GM12878 (cell line): ENCODE measurements at regions not wholly inside any gene's neighbourhood (a gene's known extent, or its start where the extent isn't known, plus 50 kb on each side); places are given as distances from the start of the nearest gene placed in this dataset.

ENCODE experiments used
- FOXM1 ChIP-seq: IDR thresholded peaks from 2 replicates; pipeline ENCODE4 v1.6.1; 2012; ENCODE audit warnings: low read depth, mild to moderate bottlenecking, inconsistent platforms, low read length, moderate library complexity
- POLR2A ChIP-seq: IDR thresholded peaks from 2 replicates; pipeline ENCODE4 v1.6.1; 2011; ENCODE audit warnings: low read depth, mild to moderate bottlenecking, low read length
- RAD21 ChIP-seq: IDR thresholded peaks from 2 replicates; pipeline ENCODE4 v1.6.1; 2011; ENCODE audit warnings: mild to moderate bottlenecking, low read depth, low read length, moderate library complexity; ENCODE audit not compliant: insufficient read depth
- RFX5 ChIP-seq: IDR thresholded peaks from 2 replicates; pipeline ENCODE4 v1.6.1; 2011; ENCODE audit warnings: low read depth, low read length, improper control_type of control experiment
- SIN3A ChIP-seq: IDR thresholded peaks from 2 replicates; pipeline ENCODE4 v1.6.1; 2012; ENCODE audit warnings: low read depth, low read length, improper control_type of control experiment
- SP1 ChIP-seq: IDR thresholded peaks from one replicate; pipeline ENCODE4 v1.6.1; 2011; ENCODE audit warnings: low read depth, low read length
- TCF7 ChIP-seq: IDR thresholded peaks from 2 replicates; pipeline ENCODE4 v1.6.1; 2014; ENCODE audit warnings: antibody characterized with exemption, borderline replicate concordance
- ZNF384 ChIP-seq: IDR thresholded peaks from 2 replicates; pipeline ENCODE4 v1.6.1; 2012; ENCODE audit warnings: low read depth, mild to moderate bottlenecking, low read length, improper control_type of control experiment, borderline replicate concordance
- TF ChIP-seq, protein P1 (sequence below), 3 experiments: IDR thresholded peaks in 2 of 3; conservative IDR thresholded peaks in 1 of 3; 2 replicates each; pipeline ENCODE4 v1.5.1; 2011; ENCODE audit warnings: low read depth in 3 of 3, low read length in 3 of 3, mild to moderate bottlenecking in 3 of 3, control low read depth in 2 of 3, moderate library complexity in 2 of 3, inconsistent platforms in 1 of 3, mixed read lengths in 1 of 3; ENCODE audit not compliant: control insufficient read depth in 2 of 3, insufficient read depth in 1 of 3; ENCODE audit errors: extremely low read depth in 1 of 3

DNA sequence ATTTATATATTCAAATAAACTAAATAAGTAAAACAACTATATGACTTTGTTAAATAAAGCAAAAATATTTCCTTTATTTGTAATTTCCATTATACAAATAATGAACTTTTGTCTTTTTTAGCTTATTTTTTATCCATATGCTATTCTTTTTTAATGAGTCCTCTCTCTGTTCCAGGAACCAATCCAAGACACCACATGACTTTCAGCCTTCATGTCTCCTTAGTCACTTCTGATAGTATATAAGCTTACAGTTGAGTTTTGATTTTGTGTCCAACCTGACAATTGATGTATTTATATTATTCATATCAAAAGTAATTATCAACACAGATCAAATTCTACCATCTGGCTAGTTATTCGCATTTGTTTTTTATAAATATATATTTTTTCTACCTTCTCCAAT, 582.3 kb upstream of the GJE1 start:
- TF ChIP-seq SIN3A (no peak), ZNF384 (no peak), FOXM1 (no peak), TCF7 (no peak), POLR2A (no peak), RAD21 (no peak), RFX5 (no peak), SP1 (no peak)
- TF ChIP-seq, protein P1, sequence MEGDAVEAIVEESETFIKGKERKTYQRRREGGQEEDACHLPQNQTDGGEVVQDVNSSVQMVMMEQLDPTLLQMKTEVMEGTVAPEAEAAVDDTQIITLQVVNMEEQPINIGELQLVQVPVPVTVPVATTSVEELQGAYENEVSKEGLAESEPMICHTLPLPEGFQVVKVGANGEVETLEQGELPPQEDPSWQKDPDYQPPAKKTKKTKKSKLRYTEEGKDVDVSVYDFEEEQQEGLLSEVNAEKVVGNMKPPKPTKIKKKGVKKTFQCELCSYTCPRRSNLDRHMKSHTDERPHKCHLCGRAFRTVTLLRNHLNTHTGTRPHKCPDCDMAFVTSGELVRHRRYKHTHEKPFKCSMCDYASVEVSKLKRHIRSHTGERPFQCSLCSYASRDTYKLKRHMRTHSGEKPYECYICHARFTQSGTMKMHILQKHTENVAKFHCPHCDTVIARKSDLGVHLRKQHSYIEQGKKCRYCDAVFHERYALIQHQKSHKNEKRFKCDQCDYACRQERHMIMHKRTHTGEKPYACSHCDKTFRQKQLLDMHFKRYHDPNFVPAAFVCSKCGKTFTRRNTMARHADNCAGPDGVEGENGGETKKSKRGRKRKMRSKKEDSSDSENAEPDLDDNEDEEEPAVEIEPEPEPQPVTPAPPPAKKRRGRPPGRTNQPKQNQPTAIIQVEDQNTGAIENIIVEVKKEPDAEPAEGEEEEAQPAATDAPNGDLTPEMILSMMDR (IDR thresholded peaks at IDR 0.05 in 2 of 3, conservative IDR thresholded peaks at IDR 0.05 in 1 of 3; ENCODE audit: control insufficient read depth in 2 of 3, extremely low read depth in 1 of 3, insufficient read depth in 1 of 3, low read depth in 3 of 3, low read length in 3 of 3): no peak
